ENCODE measurements at regions not wholly inside any gene's neighbourhood (a gene's known extent, or its start where the extent isn't known, plus 50 kb on each side); places are given as distances from the start of the nearest gene placed in this dataset.

DNA sequence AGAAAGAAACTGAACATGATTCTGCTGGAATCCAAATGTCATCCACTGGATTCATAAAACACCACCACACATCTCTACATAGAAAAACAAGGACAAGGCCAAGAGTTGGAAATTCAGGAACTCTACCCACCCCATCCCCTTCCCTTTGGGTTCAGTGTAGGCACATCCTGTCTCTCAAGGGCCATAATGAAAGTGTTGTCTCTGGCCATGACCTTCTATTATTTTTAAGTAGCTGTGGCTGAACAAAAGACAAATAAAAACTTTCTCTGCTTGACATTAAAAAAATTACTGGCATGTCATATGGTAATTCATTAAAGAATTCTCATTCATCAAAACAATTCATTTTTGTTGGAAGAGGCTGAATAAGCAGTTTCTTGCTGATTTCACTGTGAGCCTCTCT lies 54.9 kb upstream of the ZBTB18 start:
- no peak overlapping the region for H3K27ac ChIP-seq (ENCODE audit: control insufficient read depth, insufficient read depth)
- SMC1A ChIA-PET (ENCODE audit: uncharacterized antibody, unreplicated experiment) = no interaction called here
- no peaks in the 10 kb centered on the region for H4K20me1 ChIP-seq (ENCODE audit: control insufficient read depth, insufficient read depth)
- intact Hi-C loops (cut with micrococcal nuclease; ENCODE audit: unreplicated experiment) (no loop called here), in situ Hi-C loops (cut with MboI) (no loop called here)
- RAD21 ChIA-PET (ENCODE audit: unreplicated experiment) = no interaction called here
- no peaks in the 10 kb centered on the region for H3K27me3 ChIP-seq (replicated peaks in 1 of 2; ENCODE audit: control insufficient read depth in 2 of 2, insufficient read depth in 2 of 2, low read length in 1 of 2)
- CTCF ChIA-PET = no interaction called here
- DNase-seq (ENCODE audit: low read depth, low spot score) (no peak), ATAC-seq (no peak), FAIRE-seq (no peak)
- H3K4me2 ChIP-seq (ENCODE audit: control insufficient read depth, insufficient read depth) = no peak overlapping the region
- H2AFZ ChIP-seq (ENCODE audit: control insufficient read depth, low read depth, low read length) = no peak overlapping the region
- no peak overlapping the region for H3K4me3 ChIP-seq
- no peaks in the 10 kb centered on the region for H3K36me3 ChIP-seq (ENCODE audit: control insufficient read depth in 2 of 2, insufficient read depth in 2 of 2, low read length in 1 of 2)
- POLR2A ChIA-PET = interaction anchor here (0.5 kb wide), 1 partner anchor 401 kb away, joined by 3 read pairs; no protein-coding TSS in a partner anchor
- no peaks in the 10 kb centered on the region for H3K79me2 ChIP-seq (ENCODE audit: control insufficient read depth, insufficient read depth, low read length)
- H3K9ac ChIP-seq (ENCODE audit: control insufficient read depth, insufficient read depth, low read length) = no peak overlapping the region
- BruUV-seq (replicated peaks) = no TSS peak
- no peaks in the 10 kb centered on the region for H3K4me1 ChIP-seq (ENCODE audit: control insufficient read depth, insufficient read depth, low read length)
- no peak for TF ChIP-seq CHD2 (IDR thresholded peaks at IDR 0.05; ENCODE audit: borderline replicate concordance, low read depth, low read length)
- no peak for TF ChIP-seq TAF1 (IDR thresholded peaks at IDR 0.05; ENCODE audit: borderline replicate concordance, low read depth, low read length)
- no peak for TF ChIP-seq SPI1 (IDR thresholded peaks at IDR 0.05; ENCODE audit: borderline replicate concordance, insufficient read depth, low read depth, low read length)
- TF ChIP-seq, protein P1, sequence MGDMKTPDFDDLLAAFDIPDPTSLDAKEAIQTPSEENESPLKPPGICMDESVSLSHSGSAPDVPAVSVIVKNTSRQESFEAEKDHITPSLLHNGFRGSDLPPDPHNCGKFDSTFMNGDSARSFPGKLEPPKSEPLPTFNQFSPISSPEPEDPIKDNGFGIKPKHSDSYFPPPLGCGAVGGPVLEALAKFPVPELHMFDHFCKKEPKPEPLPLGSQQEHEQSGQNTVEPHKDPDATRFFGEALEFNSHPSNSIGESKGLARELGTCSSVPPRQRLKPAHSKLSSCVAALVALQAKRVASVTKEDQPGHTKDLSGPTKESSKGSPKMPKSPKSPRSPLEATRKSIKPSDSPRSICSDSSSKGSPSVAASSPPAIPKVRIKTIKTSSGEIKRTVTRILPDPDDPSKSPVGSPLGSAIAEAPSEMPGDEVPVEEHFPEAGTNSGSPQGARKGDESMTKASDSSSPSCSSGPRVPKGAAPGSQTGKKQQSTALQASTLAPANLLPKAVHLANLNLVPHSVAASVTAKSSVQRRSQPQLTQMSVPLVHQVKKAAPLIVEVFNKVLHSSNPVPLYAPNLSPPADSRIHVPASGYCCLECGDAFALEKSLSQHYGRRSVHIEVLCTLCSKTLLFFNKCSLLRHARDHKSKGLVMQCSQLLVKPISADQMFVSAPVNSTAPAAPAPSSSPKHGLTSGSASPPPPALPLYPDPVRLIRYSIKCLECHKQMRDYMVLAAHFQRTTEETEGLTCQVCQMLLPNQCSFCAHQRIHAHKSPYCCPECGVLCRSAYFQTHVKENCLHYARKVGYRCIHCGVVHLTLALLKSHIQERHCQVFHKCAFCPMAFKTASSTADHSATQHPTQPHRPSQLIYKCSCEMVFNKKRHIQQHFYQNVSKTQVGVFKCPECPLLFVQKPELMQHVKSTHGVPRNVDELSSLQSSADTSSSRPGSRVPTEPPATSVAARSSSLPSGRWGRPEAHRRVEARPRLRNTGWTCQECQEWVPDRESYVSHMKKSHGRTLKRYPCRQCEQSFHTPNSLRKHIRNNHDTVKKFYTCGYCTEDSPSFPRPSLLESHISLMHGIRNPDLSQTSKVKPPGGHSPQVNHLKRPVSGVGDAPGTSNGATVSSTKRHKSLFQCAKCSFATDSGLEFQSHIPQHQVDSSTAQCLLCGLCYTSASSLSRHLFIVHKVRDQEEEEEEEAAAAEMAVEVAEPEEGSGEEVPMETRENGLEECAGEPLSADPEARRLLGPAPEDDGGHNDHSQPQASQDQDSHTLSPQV (IDR thresholded peaks at IDR 0.05) = no peak
- TF ChIP-seq POLR2A (IDR thresholded peaks at IDR 0.05; ENCODE audit: low read depth, low read length) = no peak
- TF ChIP-seq SMAD1 (IDR thresholded peaks at IDR 0.05; ENCODE audit: low read depth, partially characterized antibody) = no peak
- TF ChIP-seq SIX5 (IDR thresholded peaks at IDR 0.05; ENCODE audit: low read depth, low read length, severe bottlenecking) = no peak
- TF ChIP-seq PAX5 (IDR thresholded peaks at IDR 0.05; ENCODE audit: borderline replicate concordance, low read depth, low read length) = no peak
- TF ChIP-seq, protein P2, sequence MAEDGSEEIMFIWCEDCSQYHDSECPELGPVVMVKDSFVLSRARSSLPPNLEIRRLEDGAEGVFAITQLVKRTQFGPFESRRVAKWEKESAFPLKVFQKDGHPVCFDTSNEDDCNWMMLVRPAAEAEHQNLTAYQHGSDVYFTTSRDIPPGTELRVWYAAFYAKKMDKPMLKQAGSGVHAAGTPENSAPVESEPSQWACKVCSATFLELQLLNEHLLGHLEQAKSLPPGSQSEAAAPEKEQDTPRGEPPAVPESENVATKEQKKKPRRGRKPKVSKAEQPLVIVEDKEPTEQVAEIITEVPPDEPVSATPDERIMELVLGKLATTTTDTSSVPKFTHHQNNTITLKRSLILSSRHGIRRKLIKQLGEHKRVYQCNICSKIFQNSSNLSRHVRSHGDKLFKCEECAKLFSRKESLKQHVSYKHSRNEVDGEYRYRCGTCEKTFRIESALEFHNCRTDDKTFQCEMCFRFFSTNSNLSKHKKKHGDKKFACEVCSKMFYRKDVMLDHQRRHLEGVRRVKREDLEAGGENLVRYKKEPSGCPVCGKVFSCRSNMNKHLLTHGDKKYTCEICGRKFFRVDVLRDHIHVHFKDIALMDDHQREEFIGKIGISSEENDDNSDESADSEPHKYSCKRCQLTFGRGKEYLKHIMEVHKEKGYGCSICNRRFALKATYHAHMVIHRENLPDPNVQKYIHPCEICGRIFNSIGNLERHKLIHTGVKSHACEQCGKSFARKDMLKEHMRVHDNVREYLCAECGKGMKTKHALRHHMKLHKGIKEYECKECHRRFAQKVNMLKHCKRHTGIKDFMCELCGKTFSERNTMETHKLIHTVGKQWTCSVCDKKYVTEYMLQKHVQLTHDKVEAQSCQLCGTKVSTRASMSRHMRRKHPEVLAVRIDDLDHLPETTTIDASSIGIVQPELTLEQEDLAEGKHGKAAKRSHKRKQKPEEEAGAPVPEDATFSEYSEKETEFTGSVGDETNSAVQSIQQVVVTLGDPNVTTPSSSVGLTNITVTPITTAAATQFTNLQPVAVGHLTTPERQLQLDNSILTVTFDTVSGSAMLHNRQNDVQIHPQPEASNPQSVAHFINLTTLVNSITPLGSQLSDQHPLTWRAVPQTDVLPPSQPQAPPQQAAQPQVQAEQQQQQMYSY (CRISPR knock-in tag; IDR thresholded peaks at IDR 0.05) = no peak
- H3K9me3 ChIP-seq (replicated peaks; ENCODE audit: control insufficient read depth, insufficient read depth, low read length) = peaks cover 2% of the 10 kb centered on the region; the same call in 2 of the 3 replicates
